HEK293 (cell line): ENCODE measurements at regions not wholly inside any gene's neighbourhood (a gene's known extent, or its start where the extent isn't known, plus 50 kb on each side); places are given as distances from the start of the nearest gene placed in this dataset.

ENCODE experiments used
- CTCF ChIA-PET: fragments of 350-600 bp; formaldehyde crosslinking; extraction: SDS; loops from one replicate; lab custom pipeline; 2021; ENCODE audit warnings: antibody characterized with exemption; lab: Yijun Ruan, JAX
- POLR2A ChIA-PET: fragments of 300-600 bp; formaldehyde crosslinking; extraction: SDS; loops from one replicate; lab custom pipeline; 2020; ENCODE audit warnings: antibody characterized with exemption, inconsistent platforms; lab: Yijun Ruan, JAX
- H3K27ac ChIP-seq: fragments of 200-500 bp; sonication (Bioruptor generic); 2 replicates; pipeline ENCODE4 v1.5.1; 2014; ENCODE audit warnings: low read depth, low read length, control low read depth, inconsistent platforms; ENCODE audit errors: extremely low read depth
- H3K36me3 ChIP-seq, 2 experiments: fragments of 200-500 bp in 1 of 2; sonication (Bioruptor generic) in 1 of 2; 1 replicate in 1 of 2; 2 replicates in 1 of 2; pipeline ENCODE4 v1.5.1; 2014 to 2017; ENCODE audit warnings: inconsistent platforms in 2 of 2, low read length in 2 of 2; ENCODE audit not compliant: control insufficient read depth in 2 of 2, insufficient read depth in 1 of 2
- H3K4me1 ChIP-seq: fragments of 200-500 bp; sonication (Bioruptor generic); 2 replicates; pipeline ENCODE4 v1.5.1; 2014; ENCODE audit warnings: mild to moderate bottlenecking, low read length, inconsistent platforms; ENCODE audit not compliant: control insufficient read depth, insufficient read depth
- H3K4me3 ChIP-seq: 2 replicates; pipeline ENCODE4 v1.5.1; 2011; ENCODE audit warnings: low read depth, mild to moderate bottlenecking, control low read depth, low read length, moderate library complexity
- H3K9me3 ChIP-seq: fragments of 200-500 bp; sonication (Bioruptor generic); 2 replicates; pipeline ENCODE4 v1.5.1; 2014; ENCODE audit warnings: low read depth, low read length, inconsistent platforms; ENCODE audit not compliant: control insufficient read depth, insufficient read depth
- BCL11B ChIP-seq: fragments of 450-650 bp; formaldehyde crosslinking; IDR thresholded peaks from 2 replicates; pipeline ENCODE4 v1.5.1; 2016; ENCODE audit warnings: low read depth, missing biosample characterization, missing genetic modification characterization
- GLIS1 ChIP-seq: fragments of 450-650 bp; formaldehyde crosslinking; IDR thresholded peaks from 2 replicates; pipeline ENCODE4 v1.5.1; 2016; ENCODE audit warnings: missing biosample characterization, missing genetic modification characterization
- KLF7 ChIP-seq: fragments of 450-650 bp; formaldehyde crosslinking; IDR thresholded peaks from 2 replicates; pipeline ENCODE4 v1.5.1; 2016; ENCODE audit warnings: missing biosample characterization, missing genetic modification characterization, borderline replicate concordance
- TSHZ1 ChIP-seq: fragments of 450-650 bp; formaldehyde crosslinking; IDR thresholded peaks from 2 replicates; pipeline ENCODE4 v1.5.1; 2016; ENCODE audit warnings: missing biosample characterization, missing genetic modification characterization, borderline replicate concordance
- ZBTB1 ChIP-seq: fragments of 450-650 bp; formaldehyde crosslinking; IDR thresholded peaks from 2 replicates; pipeline ENCODE4 v1.5.1; 2016; ENCODE audit warnings: missing biosample characterization, missing genetic modification characterization
- ZNF10 ChIP-seq: fragments of 450-650 bp; formaldehyde crosslinking; IDR thresholded peaks from 2 replicates; pipeline ENCODE4 v1.5.1; 2017; ENCODE audit warnings: missing biosample characterization, missing genetic modification characterization
- ZNF114 ChIP-seq: fragments of 450-650 bp; formaldehyde crosslinking; IDR thresholded peaks from 2 replicates; pipeline ENCODE4 v1.5.0; 2017; ENCODE audit warnings: missing biosample characterization, missing genetic modification characterization
- ZNF184 ChIP-seq: fragments of 450-650 bp; IDR thresholded peaks from 2 replicates; pipeline ENCODE4 v1.5.1; 2018; ENCODE audit warnings: missing biosample characterization, mild to moderate bottlenecking, missing genetic modification characterization
- ZNF280D ChIP-seq: fragments of 450-650 bp; formaldehyde crosslinking; IDR thresholded peaks from 2 replicates; pipeline ENCODE4 v1.5.1; 2016; ENCODE audit warnings: missing biosample characterization, missing genetic modification characterization
- ZNF354C ChIP-seq: fragments of 450-650 bp; formaldehyde crosslinking; IDR thresholded peaks from 2 replicates; pipeline ENCODE4 v1.5.1; 2016; ENCODE audit warnings: missing biosample characterization, missing genetic modification characterization, low read depth, borderline replicate concordance
- ZNF366 ChIP-seq: fragments of 450-650 bp; formaldehyde crosslinking; conservative IDR thresholded peaks from 2 replicates; pipeline ENCODE4 v1.5.1; 2016; ENCODE audit warnings: missing biosample characterization, missing genetic modification characterization
- ZNF37A ChIP-seq: fragments of 450-650 bp; IDR thresholded peaks from 2 replicates; pipeline ENCODE4 v1.5.1; 2018; ENCODE audit warnings: missing biosample characterization, missing genetic modification characterization
- ZNF391 ChIP-seq: fragments of 450-650 bp; formaldehyde crosslinking; IDR thresholded peaks from 2 replicates; pipeline ENCODE4 v1.5.1; 2016; ENCODE audit warnings: low read depth, missing biosample characterization, missing genetic modification characterization, borderline replicate concordance
- ZNF433 ChIP-seq: fragments of 450-650 bp; formaldehyde crosslinking; IDR thresholded peaks from 2 replicates; pipeline ENCODE4 v1.5.1; 2016; ENCODE audit warnings: missing biosample characterization, missing genetic modification characterization, low read depth
- ZNF473 ChIP-seq: fragments of 450-650 bp; formaldehyde crosslinking; IDR thresholded peaks from 2 replicates; pipeline ENCODE4 v1.5.1; 2017; ENCODE audit warnings: missing biosample characterization, missing genetic modification characterization
- ZNF48 ChIP-seq: fragments of 450-650 bp; formaldehyde crosslinking; IDR thresholded peaks from 2 replicates; pipeline ENCODE4 v1.5.1; 2016; ENCODE audit warnings: missing biosample characterization, missing genetic modification characterization
- ZNF600 ChIP-seq: fragments of 450-650 bp; formaldehyde crosslinking; IDR thresholded peaks from 2 replicates; pipeline ENCODE4 v1.5.1; 2016; ENCODE audit warnings: missing biosample characterization, missing genetic modification characterization
- ZNF621 ChIP-seq: fragments of 450-650 bp; formaldehyde crosslinking; IDR thresholded peaks from 2 replicates; pipeline ENCODE4 v1.5.1; 2017; ENCODE audit warnings: missing biosample characterization, missing genetic modification characterization
- ZNF629 ChIP-seq: fragments of 450-650 bp; formaldehyde crosslinking; IDR thresholded peaks from 2 replicates; pipeline ENCODE4 v1.5.1; 2017; ENCODE audit warnings: missing biosample characterization, missing genetic modification characterization
- ZNF747 ChIP-seq: fragments of 450-650 bp; formaldehyde crosslinking; IDR thresholded peaks from 2 replicates; pipeline ENCODE4 v1.5.1; 2016; ENCODE audit warnings: missing biosample characterization, missing genetic modification characterization

GRCh38 chr15:66633938-66634250, 68.1 kb upstream of the LCTL start:
- TF ChIP-seq GLIS1 (tag by site-specific recombination) (0 out of 2 replicates have a peak, but pooled peaks have one; percentile 8), ZNF114 (tag by site-specific recombination) (no peak), ZNF48 (no peak)
- ChIA-PET POLR2A (no interaction called here), CTCF (interaction anchor here (1.4 to 3.1 kb wide), 2 partner anchors 15 to 217 kb away, joined by 3 to 22 read pairs; no protein-coding TSS in a partner anchor)
- H3K27ac ChIP-seq = no peak overlapping the region
- no peaks in the 10 kb centered on the region for H3K4me1 ChIP-seq
- H3K4me3 ChIP-seq = no peak overlapping the region
- H3K36me3 ChIP-seq = no peaks in the 10 kb centered on the region
- H3K9me3 ChIP-seq = no peaks in the 10 kb centered on the region

- Histone ChIP-seq H3K9me3 (no peaks in the 10 kb centered on the region), H3K27ac (no peak overlapping the region), H3K4me1 (no peaks in the 10 kb centered on the region), H3K36me3 (no peaks in the 10 kb centered on the region), H3K4me3 (no peak overlapping the region)
- TF ChIP-seq ZNF621 (tag by site-specific recombination) (no peak), ZNF600 (tag by site-specific recombination) (peak; percentile 52; the same call in 1 of the 2 replicates)
- ChIA-PET POLR2A (no interaction called here), CTCF (interaction anchor here (1.4 to 3.1 kb wide), 2 partner anchors 15 to 216 kb away, joined by 3 to 22 read pairs; no protein-coding TSS in a partner anchor)
Observed at GRCh38 chr15:66634540-66634939, 67.5 kb upstream of the SMAD6 start.

GRCh38 chr15:66635006-66635405, 67.0 kb upstream of the SMAD6 start:
- POLR2A ChIA-PET = interaction anchor here (1.5 kb wide), 1 partner anchor 66 kb away, joined by 3 read pairs; no protein-coding TSS in a partner anchor
- Histone ChIP-seq H3K9me3 (no peaks in the 10 kb centered on the region), H3K4me3 (no peak overlapping the region), H3K36me3 (no peaks in the 10 kb centered on the region), H3K27ac (no peak overlapping the region), H3K4me1 (no peaks in the 10 kb centered on the region)
- no peak for TF ChIP-seq ZNF10 (tag by site-specific recombination)
- no peak for TF ChIP-seq ZNF747 (tag by site-specific recombination)
- no peak for TF ChIP-seq TSHZ1 (tag by site-specific recombination)
- TF ChIP-seq ZNF184 (tag by site-specific recombination) = no peak
- TF ChIP-seq ZNF354C (tag by site-specific recombination) = no peak
- CTCF ChIA-PET = interaction anchor here (0.5 to 1.6 kb wide), 4 partner anchors 21 to 217 kb away, joined by 3 to 5 read pairs (median 3); no protein-coding TSS in a partner anchor

- H3K27ac ChIP-seq = no peak overlapping the region
- no peak overlapping the region for H3K4me3 ChIP-seq
- no peaks in the 10 kb centered on the region for H3K4me1 ChIP-seq
- ChIA-PET CTCF (interaction anchor here (1.0 to 1.6 kb wide), 3 partner anchors 17 to 250 kb away, joined by 3 to 5 read pairs (median 4); no protein-coding TSS in a partner anchor), POLR2A (interaction anchor here (1.5 kb wide), 1 partner anchor 65 kb away, joined by 3 read pairs; no protein-coding TSS in a partner anchor)
- no peaks in the 10 kb centered on the region for H3K9me3 ChIP-seq
- no peaks in the 10 kb centered on the region for H3K36me3 ChIP-seq
- no peak for TF ChIP-seq KLF7 (tag by site-specific recombination)
- TF ChIP-seq ZNF366 (tag by site-specific recombination) = no peak
- TF ChIP-seq ZNF10 (tag by site-specific recombination) = no peak
- TF ChIP-seq ZNF629 = no peak
- no peak for TF ChIP-seq ZNF391 (tag by site-specific recombination)
- TF ChIP-seq ZNF473 (tag by site-specific recombination) = no peak
- TF ChIP-seq ZBTB1 (tag by site-specific recombination) = no peak
- TF ChIP-seq BCL11B = no peak
- no peak for TF ChIP-seq ZNF37A
- TF ChIP-seq ZNF433 (tag by site-specific recombination) = no peak
- no peak for TF ChIP-seq ZNF280D
- TF ChIP-seq, all 188 proteins: peak for 0
Observed at GRCh38 chr15:66635817-66636216, 66.2 kb upstream of the SMAD6 start.
